ENCODE measurements at regions not wholly inside any gene's neighbourhood (a gene's known extent, or its start where the extent isn't known, plus 50 kb on each side); places are given as distances from the start of the nearest gene placed in this dataset.

DNA sequence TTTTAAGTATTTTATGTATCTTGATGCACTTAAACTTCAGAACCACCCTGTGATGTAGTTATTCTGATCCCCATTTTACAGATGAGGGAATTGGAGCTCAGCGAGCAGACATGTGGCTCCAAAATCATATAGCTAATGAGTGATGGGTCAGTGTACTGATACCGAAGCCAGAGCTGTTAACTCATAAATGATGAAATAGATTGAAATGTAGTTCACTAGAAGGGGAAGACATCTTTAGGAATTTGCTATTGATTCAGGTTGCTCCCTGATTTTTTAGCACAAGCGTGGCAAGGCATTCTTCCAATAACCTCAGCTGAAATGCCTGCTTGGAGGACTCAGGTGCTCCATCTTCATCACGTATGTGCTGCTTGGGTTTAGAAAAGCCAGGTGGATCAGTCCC is 228.8 kb downstream of the PTEN start:
- TF ChIP-seq, protein P1, sequence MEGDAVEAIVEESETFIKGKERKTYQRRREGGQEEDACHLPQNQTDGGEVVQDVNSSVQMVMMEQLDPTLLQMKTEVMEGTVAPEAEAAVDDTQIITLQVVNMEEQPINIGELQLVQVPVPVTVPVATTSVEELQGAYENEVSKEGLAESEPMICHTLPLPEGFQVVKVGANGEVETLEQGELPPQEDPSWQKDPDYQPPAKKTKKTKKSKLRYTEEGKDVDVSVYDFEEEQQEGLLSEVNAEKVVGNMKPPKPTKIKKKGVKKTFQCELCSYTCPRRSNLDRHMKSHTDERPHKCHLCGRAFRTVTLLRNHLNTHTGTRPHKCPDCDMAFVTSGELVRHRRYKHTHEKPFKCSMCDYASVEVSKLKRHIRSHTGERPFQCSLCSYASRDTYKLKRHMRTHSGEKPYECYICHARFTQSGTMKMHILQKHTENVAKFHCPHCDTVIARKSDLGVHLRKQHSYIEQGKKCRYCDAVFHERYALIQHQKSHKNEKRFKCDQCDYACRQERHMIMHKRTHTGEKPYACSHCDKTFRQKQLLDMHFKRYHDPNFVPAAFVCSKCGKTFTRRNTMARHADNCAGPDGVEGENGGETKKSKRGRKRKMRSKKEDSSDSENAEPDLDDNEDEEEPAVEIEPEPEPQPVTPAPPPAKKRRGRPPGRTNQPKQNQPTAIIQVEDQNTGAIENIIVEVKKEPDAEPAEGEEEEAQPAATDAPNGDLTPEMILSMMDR (IDR thresholded peaks at IDR 0.05; ENCODE audit: low read depth, low read length), result no peak
- TF ChIP-seq EZH2phosphoT487 (IDR thresholded peaks at IDR 0.05; ENCODE audit: low read depth), result no peak
